GM12878 (cell line): ENCODE measurements at regions not wholly inside any gene's neighbourhood (a gene's known extent, or its start where the extent isn't known, plus 50 kb on each side); places are given as distances from the start of the nearest gene placed in this dataset.

ENCODE experiments used
- ATAC-seq: fragments of 200-7000 bp; cut with Tn5 transposase; 3 replicates; pipeline ENCODE4 v1.9.1; 2020; ENCODE audit warnings: mild to moderate bottlenecking, moderate library complexity
- BruUV-seq: library from RNA; stranded (reverse); fragments of 400-500 nt; replicated peaks from 2 replicates; lab custom pipeline; 2021; lab: Mats Ljungman, UMichigan
- CTCF ChIA-PET: fragments of 300-600 bp; sonication (Branson Sonifier 250); formaldehyde crosslinking; extraction: SDS; loops from one replicate; lab custom pipeline; 2021; ENCODE audit warnings: inconsistent platforms; lab: Yijun Ruan, JAX
- POLR2A ChIA-PET: fragments of 350-600 bp; formaldehyde crosslinking; extraction: SDS; loops from one replicate; lab custom pipeline; 2021; ENCODE audit warnings: inconsistent platforms; lab: Charles Lee
- RAD21 ChIA-PET: fragments of 300-600 bp; sonication (Branson Sonifier 250); formaldehyde crosslinking; loops from one replicate; lab custom pipeline; 2023; ENCODE audit warnings: antibody characterized with exemption; ENCODE audit not compliant: unreplicated experiment; lab: Charles Lee
- SMC1A ChIA-PET: fragments of 300-600 bp; sonication (Branson Sonifier 250); formaldehyde crosslinking; loops from one replicate; lab custom pipeline; 2023; ENCODE audit not compliant: unreplicated experiment, uncharacterized antibody; lab: Charles Lee
- DNase-seq: peaks from one replicate; pipeline ENCODE4 v3.0.0-alpha.2; 2011; ENCODE audit warnings: low read depth, low spot score
- FAIRE-seq: peaks from 3 replicates; lab custom pipeline; 2011; peaks lifted over from hg19 to GRCh38; lab: Jason Lieb, UNC
- H2AFZ ChIP-seq: 2 replicates; pipeline ENCODE4 v1.6.0; 2011; ENCODE audit warnings: low read depth, low read length, control low read depth; ENCODE audit not compliant: control insufficient read depth
- H3K27ac ChIP-seq: 2 replicates; pipeline ENCODE4 v1.5.1; 2011; ENCODE audit warnings: control low read depth; ENCODE audit not compliant: control insufficient read depth, insufficient read depth
- H3K27me3 ChIP-seq, 2 experiments: replicated peaks in 1 of 2; 2 replicates each; pipeline versions ENCODE4 v1.6.0 to v1.6.1; 2011; ENCODE audit warnings: low read length in 1 of 2; ENCODE audit not compliant: control insufficient read depth in 2 of 2, insufficient read depth in 2 of 2
- H3K36me3 ChIP-seq, 2 experiments: 2 replicates each; pipeline ENCODE4 v1.5.1; 2011; ENCODE audit warnings: low read length in 1 of 2; ENCODE audit not compliant: control insufficient read depth in 2 of 2, insufficient read depth in 2 of 2
- H3K4me1 ChIP-seq: 2 replicates; pipeline ENCODE4 v1.6.1; 2011; ENCODE audit warnings: mild to moderate bottlenecking, low read length, moderate library complexity, mixed read lengths; ENCODE audit not compliant: control insufficient read depth, insufficient read depth
- H3K4me2 ChIP-seq: 2 replicates; pipeline ENCODE4 v1.6.0; 2011; ENCODE audit warnings: control low read depth; ENCODE audit not compliant: control insufficient read depth, insufficient read depth
- H3K4me3 ChIP-seq: fragments of 200-600 bp; sonication (generic); 2 replicates; pipeline ENCODE4 v1.5.1; 2016
- H3K79me2 ChIP-seq: 2 replicates; pipeline ENCODE4 v1.6.0; 2011; ENCODE audit warnings: low read length; ENCODE audit not compliant: control insufficient read depth, insufficient read depth
- H3K9ac ChIP-seq: 2 replicates; pipeline ENCODE4 v1.8.0; 2011; ENCODE audit warnings: low read length, control low read depth, mixed read lengths; ENCODE audit not compliant: control insufficient read depth, insufficient read depth
- H3K9me3 ChIP-seq: replicated peaks from 3 replicates; pipeline ENCODE4 v1.5.1; 2011; ENCODE audit warnings: mild to moderate bottlenecking, low read length; ENCODE audit not compliant: control insufficient read depth, insufficient read depth
- H4K20me1 ChIP-seq: 2 replicates; pipeline ENCODE4 v1.6.0; 2011; ENCODE audit not compliant: control insufficient read depth, insufficient read depth
- IRF5 ChIP-seq: fragments of 450-650 bp; IDR thresholded peaks from 2 replicates; pipeline ENCODE4 v1.6.1; 2017; ENCODE audit warnings: borderline replicate concordance
- MEF2A ChIP-seq: IDR thresholded peaks from 2 replicates; pipeline ENCODE4 v1.6.1; 2011; ENCODE audit warnings: low read depth, mild to moderate bottlenecking, low read length, moderate library complexity; ENCODE audit not compliant: insufficient read depth
- MTA3 ChIP-seq: IDR thresholded peaks from 2 replicates; pipeline ENCODE4 v1.6.1; 2012; ENCODE audit warnings: low read length, inconsistent platforms, borderline replicate concordance
- POLR2A ChIP-seq: IDR thresholded peaks from 2 replicates; pipeline ENCODE4 v1.6.1; 2011; ENCODE audit warnings: low read depth, mild to moderate bottlenecking, low read length
- RAD51 ChIP-seq: fragments of 450-650 bp; IDR thresholded peaks from 2 replicates; pipeline ENCODE4 v1.6.1; 2016; ENCODE audit warnings: moderate library complexity, mild to moderate bottlenecking, inconsistent platforms
- SPI1 ChIP-seq: IDR thresholded peaks from 2 replicates; pipeline ENCODE4 v1.6.1; 2011; ENCODE audit warnings: low read depth, mild to moderate bottlenecking, low read length, moderate library complexity, borderline replicate concordance; ENCODE audit not compliant: insufficient read depth
- TAF1 ChIP-seq: IDR thresholded peaks from 2 replicates; pipeline ENCODE4 v1.6.1; 2011; ENCODE audit warnings: mild to moderate bottlenecking, low read depth, low read length, borderline replicate concordance
- ZNF384 ChIP-seq: IDR thresholded peaks from 2 replicates; pipeline ENCODE4 v1.6.1; 2012; ENCODE audit warnings: low read depth, mild to moderate bottlenecking, low read length, improper control_type of control experiment, borderline replicate concordance
- ZZZ3 ChIP-seq: IDR thresholded peaks from 2 replicates; pipeline ENCODE4 v1.6.1; 2011; ENCODE audit warnings: low read depth; ENCODE audit not compliant: control insufficient read depth, insufficient read length
- WGBS: methylation state at CpG from one replicate; pipeline ENCODE4 v1.1.6; 2016; ENCODE audit warnings: low lambda C conversion rate; ENCODE audit not compliant: insufficient replicate concordance, insufficient coverage; ENCODE audit errors: missing lambda C conversion rate; 5-methylcytosine and 5-hydroxymethylcytosine counted together
- in situ Hi-C: fragments of 300-500 bp; cut with MboI; formaldehyde crosslinking; loops from 9 replicates; pipeline ENCODE4 v1.14.3; 2018; ENCODE audit warnings: mixed read lengths
- intact Hi-C: fragments of 100-400 bp; cut with micrococcal nuclease; formaldehyde crosslinking; loops from one replicate; pipeline ENCODE4 v1.14.2; 2022; ENCODE audit not compliant: unreplicated experiment
- TF ChIP-seq, protein P1 (sequence below): fragments of 450-650 bp; IDR thresholded peaks from 2 replicates; pipeline ENCODE4 v1.6.1; 2017; ENCODE audit warnings: mild to moderate bottlenecking, low read depth, inconsistent platforms; ENCODE audit not compliant: poor library complexity, severe bottlenecking
- TF ChIP-seq, protein P2 (sequence below): IDR thresholded peaks from 2 replicates; pipeline ENCODE4 v1.6.1; 2011; ENCODE audit warnings: borderline replicate concordance, low read depth, mild to moderate bottlenecking, moderate library complexity, low read length; ENCODE audit not compliant: insufficient read depth, poor library complexity, severe bottlenecking

- intact Hi-C loops: loop anchor here (10.0 kb wide), 1 partner anchor 371 kb away; no protein-coding TSS in a partner anchor
- H3K27me3 ChIP-seq: no peaks in the 10 kb centered on the region
- H3K36me3 ChIP-seq: no peaks in the 10 kb centered on the region
- in situ Hi-C loops: no loop called here
- no TSS peak for BruUV-seq
- 0% methylated on average over 1 of the region's 1 CpG for WGBS
- DNase-seq: no peak
- H2AFZ ChIP-seq: no peak overlapping the region
- no peak for TF ChIP-seq POLR2A
- no peak for TF ChIP-seq SPI1
- TF ChIP-seq, protein P1, sequence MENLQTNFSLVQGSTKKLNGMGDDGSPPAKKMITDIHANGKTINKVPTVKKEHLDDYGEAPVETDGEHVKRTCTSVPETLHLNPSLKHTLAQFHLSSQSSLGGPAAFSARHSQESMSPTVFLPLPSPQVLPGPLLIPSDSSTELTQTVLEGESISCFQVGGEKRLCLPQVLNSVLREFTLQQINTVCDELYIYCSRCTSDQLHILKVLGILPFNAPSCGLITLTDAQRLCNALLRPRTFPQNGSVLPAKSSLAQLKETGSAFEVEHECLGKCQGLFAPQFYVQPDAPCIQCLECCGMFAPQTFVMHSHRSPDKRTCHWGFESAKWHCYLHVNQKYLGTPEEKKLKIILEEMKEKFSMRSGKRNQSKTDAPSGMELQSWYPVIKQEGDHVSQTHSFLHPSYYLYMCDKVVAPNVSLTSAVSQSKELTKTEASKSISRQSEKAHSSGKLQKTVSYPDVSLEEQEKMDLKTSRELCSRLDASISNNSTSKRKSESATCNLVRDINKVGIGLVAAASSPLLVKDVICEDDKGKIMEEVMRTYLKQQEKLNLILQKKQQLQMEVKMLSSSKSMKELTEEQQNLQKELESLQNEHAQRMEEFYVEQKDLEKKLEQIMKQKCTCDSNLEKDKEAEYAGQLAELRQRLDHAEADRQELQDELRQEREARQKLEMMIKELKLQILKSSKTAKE: no peak
- TF ChIP-seq MEF2A: no peak
- TF ChIP-seq RAD51: no peak
- TF ChIP-seq ZNF384: no peak
- TF ChIP-seq IRF5: no peak
- TF ChIP-seq, protein P2, sequence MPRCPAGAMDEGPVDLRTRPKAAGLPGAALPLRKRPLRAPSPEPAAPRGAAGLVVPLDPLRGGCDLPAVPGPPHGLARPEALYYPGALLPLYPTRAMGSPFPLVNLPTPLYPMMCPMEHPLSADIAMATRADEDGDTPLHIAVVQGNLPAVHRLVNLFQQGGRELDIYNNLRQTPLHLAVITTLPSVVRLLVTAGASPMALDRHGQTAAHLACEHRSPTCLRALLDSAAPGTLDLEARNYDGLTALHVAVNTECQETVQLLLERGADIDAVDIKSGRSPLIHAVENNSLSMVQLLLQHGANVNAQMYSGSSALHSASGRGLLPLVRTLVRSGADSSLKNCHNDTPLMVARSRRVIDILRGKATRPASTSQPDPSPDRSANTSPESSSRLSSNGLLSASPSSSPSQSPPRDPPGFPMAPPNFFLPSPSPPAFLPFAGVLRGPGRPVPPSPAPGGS: no peak
- no peak for TF ChIP-seq ZZZ3
- TF ChIP-seq TAF1: no peak
- no peak for TF ChIP-seq MTA3
- H3K4me1 ChIP-seq: no peaks in the 10 kb centered on the region
- H3K9me3 ChIP-seq: no peaks in the 10 kb centered on the region
- ChIA-PET POLR2A (no interaction called here), SMC1A (interaction anchor here (1.0 to 2.2 kb wide), 4 partner anchors 9 to 90 kb away, joined by 3 to 8 read pairs (median 4); no protein-coding TSS in a partner anchor), RAD21 (no interaction called here), CTCF (interaction anchor here (1.3 to 2.0 kb wide), 3 partner anchors 14 to 344 kb away, joined by 5 to 10 read pairs (median 7); no protein-coding TSS in a partner anchor)
- H3K9ac ChIP-seq: no peak overlapping the region
- H4K20me1 ChIP-seq: no peaks in the 10 kb centered on the region
- no peak for ATAC-seq
- H3K79me2 ChIP-seq: no peaks in the 10 kb centered on the region
- no peak overlapping the region for H3K4me2 ChIP-seq
- no peak for FAIRE-seq
- H3K4me3 ChIP-seq: no peak overlapping the region
- no peak overlapping the region for H3K27ac ChIP-seq
Observed at GRCh38 chr10:32205670-32206069, 141.3 kb downstream of the EPC1 start.
